ENCODE measurements at regions not wholly inside any gene's neighbourhood (a gene's known extent, or its start where the extent isn't known, plus 50 kb on each side); places are given as distances from the start of the nearest gene placed in this dataset.

- no peaks in the 10 kb centered on the region for H4K20me1 ChIP-seq (ENCODE audit: insufficient read depth, low read length)
- H3K4me1 ChIP-seq (ENCODE audit: insufficient read depth, low read length): no peaks in the 10 kb centered on the region
- TF ChIP-seq CTCF (IDR thresholded peaks at IDR 0.05; ENCODE audit: extremely low read depth, low read depth, low read length): no peak
Observed at GRCh38 chr6:125593746-125594145, 155.7 kb upstream of the HEY2 start.

GRCh38 chr6:125596020-125596419, 153.4 kb upstream of the HEY2 start:
- no peaks in the 10 kb centered on the region for H3K27me3 ChIP-seq (ENCODE audit: insufficient read depth, low read length)
- no peak overlapping the region for H3K4me3 ChIP-seq (ENCODE audit: insufficient read depth, low read length)
- H3K9me3 ChIP-seq (ENCODE audit: low read depth, low read length): no peaks in the 10 kb centered on the region
- DNase-seq (ENCODE audit: insufficient read length, low spot score, missing footprints): no peak
- no peak overlapping the region for H3K4me2 ChIP-seq (ENCODE audit: insufficient read depth, low read length)
- H3K27ac ChIP-seq (ENCODE audit: low read depth, low read length): no peak overlapping the region
- H3K36me3 ChIP-seq (ENCODE audit: insufficient read depth, low read length): no peaks in the 10 kb centered on the region
- H4K20me1 ChIP-seq (ENCODE audit: insufficient read depth, low read length): no peaks in the 10 kb centered on the region
- no peak for TF ChIP-seq CTCF (IDR thresholded peaks at IDR 0.05; ENCODE audit: extremely low read depth, low read depth, low read length)
- no peaks in the 10 kb centered on the region for H3K4me1 ChIP-seq (ENCODE audit: insufficient read depth, low read length)
- H2AFZ ChIP-seq (ENCODE audit: low read length): no peak overlapping the region
- no peaks in the 10 kb centered on the region for H3K79me2 ChIP-seq (ENCODE audit: insufficient read depth, low read length)

More at GRCh38 chr6:125593746-125594145, 155.7 kb upstream of the HEY2 start:
- H3K79me2 ChIP-seq (ENCODE audit: insufficient read depth, low read length): no peaks in the 10 kb centered on the region
- no peaks in the 10 kb centered on the region for H3K36me3 ChIP-seq (ENCODE audit: insufficient read depth, low read length)
- no peak overlapping the region for H3K4me3 ChIP-seq (ENCODE audit: insufficient read depth, low read length)
- no peaks in the 10 kb centered on the region for H3K27me3 ChIP-seq (ENCODE audit: insufficient read depth, low read length)
- H3K9me3 ChIP-seq (ENCODE audit: low read depth, low read length): no peaks in the 10 kb centered on the region
- no peak overlapping the region for H3K4me2 ChIP-seq (ENCODE audit: insufficient read depth, low read length)
- H3K27ac ChIP-seq (ENCODE audit: low read depth, low read length): no peak overlapping the region
- DNase-seq (ENCODE audit: insufficient read length, low spot score, missing footprints): no peak
- H2AFZ ChIP-seq (ENCODE audit: low read length): no peak overlapping the region

- no peaks in the 10 kb centered on the region for H3K4me1 ChIP-seq (ENCODE audit: insufficient read depth, low read length)
- H3K79me2 ChIP-seq (ENCODE audit: insufficient read depth, low read length): no peaks in the 10 kb centered on the region
- H3K36me3 ChIP-seq (ENCODE audit: insufficient read depth, low read length): no peaks in the 10 kb centered on the region
- no peak for TF ChIP-seq CTCF (IDR thresholded peaks at IDR 0.05; ENCODE audit: extremely low read depth, low read depth, low read length)
- no peaks in the 10 kb centered on the region for H4K20me1 ChIP-seq (ENCODE audit: insufficient read depth, low read length)
- H3K27me3 ChIP-seq (ENCODE audit: insufficient read depth, low read length): no peaks in the 10 kb centered on the region
- H3K4me2 ChIP-seq (ENCODE audit: insufficient read depth, low read length): no peak overlapping the region
- H2AFZ ChIP-seq (ENCODE audit: low read length): peak overlapping the region; percentile 74
- H3K9me3 ChIP-seq (ENCODE audit: low read depth, low read length): no peaks in the 10 kb centered on the region
- DNase-seq (ENCODE audit: insufficient read length, low spot score, missing footprints): no peak
- no peak overlapping the region for H3K27ac ChIP-seq (ENCODE audit: low read depth, low read length)
- no peak overlapping the region for H3K4me3 ChIP-seq (ENCODE audit: insufficient read depth, low read length)
Observed at GRCh38 chr6:125597411-125598253, 151.8 kb upstream of the HEY2 start.

DNA sequence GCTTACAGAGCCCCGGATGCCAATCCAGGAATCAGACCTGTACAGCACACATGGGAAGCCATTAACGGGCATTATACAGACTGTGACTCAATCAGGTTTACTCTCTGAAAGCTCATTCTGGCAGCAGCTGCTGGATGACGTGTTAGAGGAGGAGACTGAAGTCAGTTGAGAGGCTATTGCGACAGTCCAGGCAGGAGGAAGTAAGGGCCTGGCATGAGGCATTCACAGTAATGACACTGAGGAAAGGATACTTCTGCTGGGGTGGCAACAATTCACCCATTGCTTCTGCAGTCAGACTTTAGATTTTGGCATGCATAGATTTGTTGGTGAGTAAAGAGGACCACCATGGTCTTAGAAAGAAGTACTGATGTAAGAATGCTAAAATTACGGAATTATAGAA, 151.0 kb upstream of the HEY2 start:
- no peaks in the 10 kb centered on the region for H3K79me2 ChIP-seq (ENCODE audit: insufficient read depth, low read length)
- no peaks in the 10 kb centered on the region for H3K27me3 ChIP-seq (ENCODE audit: insufficient read depth, low read length)
- no peaks in the 10 kb centered on the region for H3K9me3 ChIP-seq (ENCODE audit: low read depth, low read length)
- peak overlapping the region; percentile 74 for H2AFZ ChIP-seq (ENCODE audit: low read length)
- TF ChIP-seq CTCF (IDR thresholded peaks at IDR 0.05; ENCODE audit: extremely low read depth, low read depth, low read length): no peak
- H3K4me1 ChIP-seq (ENCODE audit: insufficient read depth, low read length): no peaks in the 10 kb centered on the region
- DNase-seq (ENCODE audit: insufficient read length, low spot score, missing footprints): peak; percentile 56
- no peak overlapping the region for H3K4me3 ChIP-seq (ENCODE audit: insufficient read depth, low read length)
- H3K27ac ChIP-seq (ENCODE audit: low read depth, low read length): no peak overlapping the region
- H3K4me2 ChIP-seq (ENCODE audit: insufficient read depth, low read length): no peak overlapping the region
- no peaks in the 10 kb centered on the region for H4K20me1 ChIP-seq (ENCODE audit: insufficient read depth, low read length)
- H3K36me3 ChIP-seq (ENCODE audit: insufficient read depth, low read length): no peaks in the 10 kb centered on the region
